ENCODE measurements at regions not wholly inside any gene's neighbourhood (a gene's known extent, or its start where the extent isn't known, plus 50 kb on each side); places are given as distances from the start of the nearest gene placed in this dataset.

GRCh38 chr12:86801439-86801838 lies 545.2 kb upstream of the MGAT4C start:
- intact Hi-C loops (cut with micrococcal nuclease) = no loop called here

DNA sequence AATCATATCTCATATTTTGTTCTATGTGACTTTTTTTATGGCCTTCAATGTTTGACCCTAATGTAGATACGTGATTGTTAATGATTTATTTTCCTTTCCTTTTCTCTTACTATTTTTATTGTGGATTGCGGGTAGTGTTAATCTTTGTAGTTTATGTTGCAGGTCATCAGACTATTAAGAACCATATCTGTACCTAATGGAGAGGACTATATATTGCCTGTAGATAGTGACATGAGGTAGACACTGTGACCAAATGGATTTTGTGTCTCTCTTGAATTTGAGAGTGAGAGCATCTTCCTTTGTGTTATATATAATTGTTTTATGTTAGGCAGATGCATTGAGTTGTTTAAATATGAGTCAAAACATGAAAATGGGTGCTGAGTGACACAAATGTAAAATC lies 543.4 kb upstream of the MGAT4C start:
- intact Hi-C loops (cut with micrococcal nuclease) = no loop called here

DNA sequence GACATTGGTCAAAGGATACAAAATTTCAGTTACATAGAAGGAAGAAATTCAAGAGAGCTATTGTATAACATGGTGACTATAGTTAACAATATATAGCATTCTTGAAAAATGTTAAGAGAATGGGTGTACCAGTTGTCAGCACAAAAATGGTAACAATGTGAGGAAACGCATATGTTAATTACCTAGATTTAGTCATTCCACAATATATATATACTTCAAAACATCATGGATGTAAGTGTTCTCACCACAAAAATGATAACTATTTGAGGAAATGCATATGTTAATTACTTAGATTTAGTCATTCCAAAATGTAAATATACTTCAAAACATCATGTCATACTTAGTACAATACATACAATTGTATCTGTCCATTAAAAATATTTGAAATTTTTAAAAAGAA lies 540.4 kb upstream of the MGAT4C start:
- intact Hi-C loops (cut with micrococcal nuclease) = no loop called here

GRCh38 chr12:86788661-86789060 lies 532.5 kb upstream of the MGAT4C start:
- intact Hi-C loops (cut with micrococcal nuclease) = no loop called here

- intact Hi-C loops (cut with micrococcal nuclease) = no loop called here
Observed at GRCh38 chr12:86787419-86787818, 531.2 kb upstream of the MGAT4C start.

- intact Hi-C loops (cut with micrococcal nuclease) = no loop called here
Observed at GRCh38 chr12:86777325-86777724, 521.1 kb upstream of the MGAT4C start.

- intact Hi-C loops (cut with micrococcal nuclease) = no loop called here
Observed at GRCh38 chr12:86774841-86775388, 518.7 kb upstream of the MGAT4C start.

DNA sequence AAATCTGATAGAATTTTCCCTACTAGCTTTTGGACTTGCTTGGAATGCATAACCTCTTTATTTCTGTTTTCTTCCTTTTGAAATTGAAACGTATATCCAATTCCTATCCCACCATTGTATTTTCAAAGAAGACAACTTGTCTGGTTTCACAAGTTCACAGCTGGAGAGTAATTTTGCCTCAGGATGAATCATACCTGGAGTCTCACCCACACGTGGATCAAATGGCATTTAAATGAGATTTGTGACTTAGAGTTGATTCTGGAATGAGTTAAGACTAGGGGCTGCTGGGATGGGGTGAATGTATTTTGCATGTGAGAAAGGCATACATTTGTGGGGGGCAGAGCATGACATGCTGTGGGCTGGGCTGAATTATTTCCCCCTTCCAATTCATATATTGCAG lies 516.5 kb upstream of the MGAT4C start:
- intact Hi-C loops (cut with micrococcal nuclease) = no loop called here

DNA sequence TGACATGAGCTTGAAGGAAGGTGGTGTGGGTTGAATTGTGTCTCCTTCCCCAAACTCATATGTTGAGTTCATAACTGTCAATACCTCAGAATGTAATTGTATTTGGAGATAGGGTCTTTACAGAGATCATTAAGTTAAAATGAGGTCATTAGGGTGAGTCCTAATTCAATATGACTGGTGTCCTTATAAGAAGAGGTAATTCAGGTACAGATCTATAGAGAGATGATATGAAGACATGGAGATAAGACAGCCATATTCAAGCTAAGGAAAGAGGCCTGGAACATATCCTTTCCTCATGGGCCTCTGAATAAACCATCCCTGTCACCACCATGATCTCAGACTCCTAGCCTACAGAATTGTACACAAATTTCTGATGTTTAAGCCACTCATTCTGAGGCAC lies 514.7 kb upstream of the MGAT4C start:
- intact Hi-C loops (cut with micrococcal nuclease) = no loop called here

DNA sequence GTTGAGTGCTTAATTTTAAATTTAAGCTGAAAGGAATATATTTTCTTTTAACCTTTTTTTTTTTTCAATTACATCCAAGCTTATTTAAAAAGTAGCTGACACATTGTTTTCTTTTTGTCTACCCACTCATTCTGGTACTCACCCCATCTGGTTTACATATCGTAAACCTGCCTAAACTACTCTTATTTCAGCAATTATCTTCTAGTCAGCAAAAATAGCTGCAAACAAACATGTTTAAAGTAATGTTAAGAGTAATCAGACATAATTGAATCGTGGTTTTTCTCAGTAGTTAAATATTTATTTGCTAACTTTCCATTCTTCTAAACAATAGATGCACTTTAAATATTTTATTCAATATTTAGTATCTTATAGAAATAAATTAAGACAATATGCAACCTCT lies 492.7 kb upstream of the MGAT4C start:
- intact Hi-C loops (cut with micrococcal nuclease) = no loop called here

DNA sequence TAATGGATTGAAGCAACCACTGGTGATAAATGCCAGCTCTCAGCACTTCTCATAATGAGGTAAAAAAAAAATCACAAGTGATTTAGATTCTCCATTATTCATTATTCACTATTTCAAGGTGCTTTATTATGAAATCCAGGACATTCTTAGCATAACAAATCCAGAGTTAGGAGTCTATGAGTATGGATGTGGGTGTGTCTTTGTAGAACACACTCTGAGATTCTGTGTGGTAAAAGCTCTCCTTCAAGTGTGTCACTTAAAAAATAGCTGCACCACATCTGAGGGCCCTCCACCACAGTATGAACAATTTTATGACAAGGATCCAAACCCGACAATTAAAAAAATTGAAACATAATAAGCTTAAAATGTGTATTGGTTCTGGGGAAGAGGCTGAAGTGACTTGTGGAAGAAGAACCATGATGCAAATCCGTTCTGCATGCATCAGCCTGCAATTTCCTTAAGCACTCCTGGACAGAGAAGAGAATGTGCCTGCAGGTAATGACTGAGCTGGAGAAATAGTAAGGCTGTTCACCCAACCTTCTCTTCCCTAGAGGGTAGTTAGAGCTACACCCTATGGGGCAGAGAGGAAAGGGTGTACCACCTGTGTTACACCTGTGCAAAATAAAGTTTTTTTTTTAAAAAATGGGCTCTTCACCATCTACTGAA lies 488.5 kb upstream of the MGAT4C start:
- intact Hi-C loops (cut with micrococcal nuclease) = no loop called here

- intact Hi-C loops (cut with micrococcal nuclease) = no loop called here
Observed at GRCh38 chr12:86743875-86744536, 487.8 kb upstream of the MGAT4C start.

DNA sequence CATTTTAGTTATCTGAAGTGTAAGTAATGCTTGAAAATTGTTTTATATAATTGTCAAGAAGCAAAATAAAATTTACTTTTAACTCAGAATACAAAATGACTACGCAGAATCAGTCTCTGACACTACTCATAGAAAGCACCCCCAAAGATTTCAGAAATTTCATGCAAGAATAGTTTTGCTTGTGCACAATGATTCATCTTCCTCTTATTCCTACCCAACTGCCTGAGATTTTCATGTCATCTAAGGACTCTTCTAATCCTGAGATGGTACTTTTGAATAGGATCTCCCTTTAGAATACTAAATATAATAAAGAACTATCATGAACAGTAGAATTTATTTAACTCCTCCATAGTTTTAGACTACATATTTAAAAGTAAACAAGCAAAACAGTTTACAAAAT lies 485.3 kb upstream of the MGAT4C start:
- intact Hi-C loops (cut with micrococcal nuclease) = no loop called here

- intact Hi-C loops (cut with micrococcal nuclease) = no loop called here
Observed at GRCh38 chr12:86735851-86736250, 479.7 kb upstream of the MGAT4C start.

DNA sequence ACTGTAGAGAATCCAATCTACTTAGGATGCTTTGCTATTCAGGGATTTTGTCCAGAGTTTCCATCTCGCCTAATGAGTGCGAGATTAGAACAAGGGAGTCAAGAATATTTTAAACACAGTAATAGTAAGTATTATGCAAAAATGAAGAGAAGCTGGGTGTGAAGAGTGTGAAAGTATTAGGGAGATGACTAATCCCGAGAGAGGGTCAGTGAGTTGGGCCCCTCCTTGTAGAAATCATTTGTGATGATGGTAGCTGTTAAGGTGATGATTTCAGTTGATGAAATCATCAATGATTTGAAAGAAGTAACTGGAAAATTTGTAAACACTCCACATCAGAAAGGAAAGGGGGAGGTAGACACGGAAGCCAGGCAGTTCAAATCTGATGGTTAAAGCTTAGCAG lies 478.9 kb upstream of the MGAT4C start:
- intact Hi-C loops (cut with micrococcal nuclease) = no loop called here

GRCh38 chr12:86730233-86730632 lies 474.0 kb upstream of the MGAT4C start:
- intact Hi-C loops (cut with micrococcal nuclease) = no loop called here

DNA sequence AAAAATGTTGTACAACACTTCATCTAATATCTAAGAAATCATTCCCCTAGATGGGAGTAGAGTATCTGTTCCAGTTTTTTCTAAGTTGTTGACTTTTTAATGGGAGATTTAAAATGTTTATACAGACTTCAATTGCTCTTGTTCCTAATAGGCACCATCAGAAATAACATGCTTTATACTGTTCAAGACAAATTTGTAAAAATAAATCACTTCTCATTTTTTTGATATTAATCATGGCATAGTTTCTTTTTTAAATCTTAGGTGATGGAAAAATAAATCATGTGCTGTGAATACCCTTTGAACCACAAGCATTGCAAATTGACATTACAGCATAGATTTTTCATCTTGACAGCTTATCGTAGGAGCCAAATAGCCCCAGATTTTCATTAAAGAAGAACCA lies 473.5 kb upstream of the MGAT4C start:
- intact Hi-C loops (cut with micrococcal nuclease) = no loop called here

GRCh38 chr12:86727160-86727559 lies 471.0 kb upstream of the MGAT4C start:
- intact Hi-C loops (cut with micrococcal nuclease) = no loop called here

GRCh38 chr12:86724716-86725115 lies 468.5 kb upstream of the MGAT4C start:
- intact Hi-C loops (cut with micrococcal nuclease) = no loop called here

DNA sequence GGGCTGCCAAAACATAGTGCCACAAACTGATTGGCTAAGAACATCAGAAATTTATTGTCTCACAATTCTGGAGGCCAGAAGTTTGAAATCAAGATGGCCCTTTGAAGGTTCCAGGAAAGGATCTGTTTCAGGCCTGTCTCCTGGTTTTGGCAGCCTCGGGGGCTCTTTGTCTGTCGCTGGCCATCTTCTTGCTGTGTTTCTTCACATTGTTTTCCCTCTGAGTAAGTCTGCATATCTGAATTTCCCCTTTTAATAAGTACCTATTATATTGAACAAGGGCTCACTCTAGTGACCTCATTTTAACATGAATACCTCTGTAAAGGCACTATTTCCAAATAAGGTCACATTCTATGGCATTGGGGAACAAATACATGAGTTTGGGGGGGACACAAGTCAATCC lies 467.1 kb upstream of the MGAT4C start:
- intact Hi-C loops (cut with micrococcal nuclease) = no loop called here

GRCh38 chr12:86721713-86722397 lies 465.7 kb upstream of the MGAT4C start:
- intact Hi-C loops (cut with micrococcal nuclease) = no loop called here

DNA sequence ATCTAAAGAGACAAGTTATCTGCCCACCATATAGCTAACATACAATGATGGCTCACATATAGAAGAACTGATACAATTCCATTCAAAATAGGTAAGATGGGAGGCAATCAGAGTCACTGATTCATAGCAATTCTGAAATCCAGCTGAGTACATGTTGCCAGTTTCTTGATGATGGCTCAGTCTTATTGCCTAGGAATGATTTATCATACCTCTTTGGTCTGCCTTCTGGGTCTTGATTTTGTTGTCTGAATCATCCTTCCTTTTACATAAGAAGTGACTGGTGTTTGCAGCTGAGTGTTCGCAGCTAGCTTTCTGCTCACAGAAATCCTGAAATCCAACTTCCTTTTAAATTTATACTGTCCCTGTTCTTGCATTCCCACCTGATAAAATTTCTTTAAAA lies 463.2 kb upstream of the MGAT4C start:
- intact Hi-C loops (cut with micrococcal nuclease) = no loop called here

DNA sequence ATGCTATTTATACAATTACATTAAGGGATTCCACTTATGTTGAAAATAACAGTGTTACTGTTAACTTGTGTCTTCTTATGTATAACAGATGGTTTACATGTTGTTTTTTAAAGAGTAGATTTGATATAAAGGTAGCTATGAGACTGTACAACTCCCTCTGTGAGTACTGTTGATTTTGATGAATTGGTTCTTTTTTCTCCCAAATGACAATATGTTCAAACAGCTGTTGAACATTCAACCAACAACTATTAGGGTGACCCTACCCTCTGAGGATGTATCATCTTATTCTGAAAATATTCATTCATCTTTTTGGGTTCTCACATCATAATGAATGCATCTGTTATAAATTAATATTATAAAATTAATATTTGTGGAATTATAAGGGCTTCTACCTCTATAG lies 456.9 kb upstream of the MGAT4C start:
- intact Hi-C loops (cut with micrococcal nuclease) = no loop called here
